T-helper 17 cell (primary cell): ENCODE measurements at regions not wholly inside any gene's neighbourhood (a gene's known extent, or its start where the extent isn't known, plus 50 kb on each side); places are given as distances from the start of the nearest gene placed in this dataset.
A peak's percentile ranks its signal among the peaks of the same experiment; 100 is the strongest.
"Not testable (repeated sequence)": the region's sequence is repeated elsewhere in the genome, so short reads cannot be mapped to it uniquely, and the experiment has no call there.

Experiments
- ATAC-seq: fragments of 150-1000 bp; cut with Tn5 transposase; 2 replicates; pipeline ENCODE4 v1.10.0; 2021; ENCODE audit warnings: mild to moderate bottlenecking, moderate library complexity
- DNase-seq, 3 donors: peaks; one replicate each; pipeline versions ENCODE4 v3.0.0 to v3.0.0-alpha.2; 2020 to 2021
- H3K9me3 ChIP-seq: one replicate; pipeline ENCODE4 v1.7.0; 2013; ENCODE audit warnings: low read length, mild to moderate bottlenecking; ENCODE audit not compliant: control insufficient read depth, poor library complexity, severe bottlenecking
- H3K27ac Mint-ChIP-seq: one replicate; pipeline ENCODE4 v1.8.0; 2022; ENCODE audit warnings: mild to moderate bottlenecking, moderate library complexity, mixed read lengths
- H3K27me3 Mint-ChIP-seq: one replicate; pipeline ENCODE4 v1.8.0; 2022; ENCODE audit warnings: mixed read lengths
- H3K36me3 Mint-ChIP-seq: one replicate; pipeline ENCODE4 v1.8.0; 2022; ENCODE audit warnings: low read depth, mixed read lengths
- H3K4me1 Mint-ChIP-seq: one replicate; pipeline ENCODE4 v1.8.0; 2022; ENCODE audit warnings: mild to moderate bottlenecking, mixed read lengths
- H3K4me3 Mint-ChIP-seq: one replicate; pipeline ENCODE4 v1.8.0; 2022; ENCODE audit warnings: mild to moderate bottlenecking, moderate library complexity, mixed read lengths

DNA sequence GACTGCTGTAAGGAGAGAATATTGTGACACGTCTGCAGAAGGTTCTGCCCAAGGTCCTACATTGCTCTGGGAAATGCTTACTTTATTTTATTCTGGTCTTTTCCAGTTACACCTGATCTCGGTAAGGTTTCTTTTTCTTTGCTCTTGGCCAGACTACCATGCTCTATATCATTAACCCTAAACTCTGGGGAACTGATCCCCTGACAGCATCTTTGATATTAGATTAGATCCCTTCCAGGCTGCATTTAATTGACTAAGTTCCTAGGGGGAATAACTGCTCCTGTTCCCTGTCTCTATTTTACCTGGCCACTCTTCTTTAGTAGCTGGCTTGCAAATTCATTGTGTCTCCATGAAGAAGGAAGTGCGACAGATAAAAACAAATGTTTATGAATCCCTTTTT is 243.5 kb downstream of the MAT2B start:
- Mint-ChIP-seq H3K4me1 (no peaks in the 10 kb centered on the region), H3K27ac (no peak overlapping the region), H3K36me3 (no peaks in the 10 kb centered on the region), H3K27me3 (no peaks in the 10 kb centered on the region), H3K4me3 (no peak overlapping the region)
- ATAC-seq, result no peak
- no peaks in the 10 kb centered on the region for H3K9me3 ChIP-seq
- DNase-seq, result no peak

DNA sequence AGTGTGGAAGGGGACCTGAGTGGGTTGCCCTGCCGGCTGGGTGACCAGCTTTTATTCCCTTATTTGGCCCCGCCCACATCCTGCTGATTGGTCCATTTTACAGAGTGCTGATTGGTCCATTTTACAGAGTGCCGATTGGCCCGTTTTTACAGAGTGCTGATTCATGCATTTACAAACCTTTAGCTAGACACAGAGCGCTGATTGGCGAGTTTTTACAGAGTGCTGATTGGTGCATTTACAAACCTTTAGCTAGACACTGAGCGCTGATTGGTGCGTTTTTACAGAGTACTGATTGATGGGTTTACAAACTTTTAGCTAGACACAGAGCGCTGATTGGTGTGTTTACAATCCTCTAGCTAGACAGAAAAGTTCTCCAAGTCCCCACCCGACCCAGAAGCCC is 245.0 kb downstream of the MAT2B start:
- H3K27me3 Mint-ChIP-seq, H3K4me3 Mint-ChIP-seq, DNase-seq, H3K4me1 Mint-ChIP-seq, H3K36me3 Mint-ChIP-seq, H3K27ac Mint-ChIP-seq, ATAC-seq, H3K9me3 ChIP-seq: not testable (repeated sequence)

DNA sequence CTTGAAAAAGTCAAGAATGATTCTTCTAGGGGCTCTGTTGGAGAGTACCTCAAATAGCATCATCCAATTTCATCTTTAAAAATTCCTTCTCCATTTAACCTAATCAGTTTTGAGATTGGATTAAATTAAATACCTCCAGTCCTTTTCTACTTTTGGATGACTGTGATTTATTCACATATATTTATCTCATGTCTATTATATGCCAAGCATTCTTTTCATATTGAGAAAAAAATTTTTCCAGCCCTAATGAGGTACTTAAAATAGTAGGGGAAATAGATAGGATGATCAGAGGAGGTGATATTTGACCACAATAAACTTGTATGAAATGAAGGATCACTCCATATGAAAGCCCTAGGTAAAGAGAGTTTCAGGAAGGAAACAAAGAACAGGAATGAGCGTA is 250.1 kb downstream of the MAT2B start:
- no peak overlapping the region for H3K4me3 Mint-ChIP-seq
- no peaks in the 10 kb centered on the region for H3K36me3 Mint-ChIP-seq
- H3K4me1 Mint-ChIP-seq, result no peaks in the 10 kb centered on the region
- DNase-seq, result no peak
- H3K27me3 Mint-ChIP-seq, result no peaks in the 10 kb centered on the region
- H3K27ac Mint-ChIP-seq, result no peak overlapping the region
- ATAC-seq, result no peak
- no peaks in the 10 kb centered on the region for H3K9me3 ChIP-seq

DNA sequence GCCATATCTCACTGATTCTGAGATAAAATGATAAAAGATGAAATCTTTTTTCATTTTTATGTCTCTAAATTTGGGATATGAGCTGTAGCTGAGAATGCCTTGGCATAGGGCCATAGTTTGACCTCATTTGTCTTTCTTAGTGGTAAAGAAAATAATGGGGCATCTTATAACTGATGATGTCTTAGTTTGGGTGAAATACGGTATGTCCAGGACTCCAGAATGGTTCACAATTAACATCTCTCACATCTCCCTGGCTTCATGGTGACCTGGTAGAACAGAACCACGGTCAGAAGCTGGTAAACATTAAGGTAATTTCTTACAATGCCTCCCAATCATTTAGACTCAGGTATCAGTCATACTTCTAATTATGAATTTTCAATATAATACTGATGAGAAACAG is 250.8 kb downstream of the MAT2B start:
- Mint-ChIP-seq H3K27me3 (no peaks in the 10 kb centered on the region), H3K4me3 (no peak overlapping the region), H3K4me1 (no peaks in the 10 kb centered on the region), H3K27ac (no peak overlapping the region), H3K36me3 (no peaks in the 10 kb centered on the region)
- DNase-seq, result no peak
- no peak for ATAC-seq
- H3K9me3 ChIP-seq, result no peaks in the 10 kb centered on the region

DNA sequence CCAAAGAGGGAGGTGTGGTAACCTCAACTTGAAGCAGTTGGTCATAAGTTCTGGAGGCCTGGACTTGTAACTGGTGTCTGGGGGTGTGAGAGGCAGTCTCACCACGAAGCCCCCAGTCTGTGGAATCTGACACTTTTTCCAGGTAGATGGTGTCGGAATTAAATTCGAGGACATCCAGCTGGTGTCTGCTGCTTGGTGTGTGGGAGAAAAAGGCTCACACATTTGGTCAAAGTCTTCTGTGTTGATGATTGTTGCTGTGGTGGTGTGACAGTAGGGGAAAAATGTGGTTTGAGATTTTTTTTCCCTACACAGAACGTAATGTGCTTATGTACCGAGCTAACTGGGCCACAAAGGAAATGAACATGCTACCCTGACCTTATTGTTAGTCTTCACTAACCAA is 251.9 kb downstream of the MAT2B start:
- no peaks in the 10 kb centered on the region for H3K4me1 Mint-ChIP-seq
- H3K9me3 ChIP-seq, result no peaks in the 10 kb centered on the region
- ATAC-seq (peak; percentile 65), DNase-seq (no peak)
- no peaks in the 10 kb centered on the region for H3K36me3 Mint-ChIP-seq
- H3K4me3 Mint-ChIP-seq, result no peak overlapping the region
- no peaks in the 10 kb centered on the region for H3K27me3 Mint-ChIP-seq
- peak overlapping the region; percentile 39 for H3K27ac Mint-ChIP-seq

DNA sequence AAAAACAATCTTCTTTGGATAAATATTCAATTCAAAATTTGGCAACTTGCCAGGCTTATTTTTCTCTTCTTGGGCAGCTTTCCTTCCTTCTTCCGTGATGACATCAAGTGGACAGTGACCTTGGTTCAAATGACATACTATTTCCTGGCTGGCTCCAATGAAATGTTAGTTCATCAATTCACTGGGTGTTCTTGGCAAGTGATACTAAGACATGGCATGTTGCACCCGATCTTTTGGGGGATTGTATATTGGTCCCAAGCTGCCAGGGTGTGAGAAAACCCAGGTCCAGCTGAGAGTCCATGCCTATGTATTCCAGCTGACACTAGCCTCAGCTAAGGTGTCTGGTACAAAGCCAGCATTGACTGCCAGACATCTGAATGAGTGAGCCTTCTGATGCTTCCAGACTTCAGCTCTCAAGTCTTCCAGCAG is 252.9 kb downstream of the MAT2B start:
- Mint-ChIP-seq H3K36me3 (no peaks in the 10 kb centered on the region), H3K27ac (no peak overlapping the region), H3K27me3 (no peaks in the 10 kb centered on the region), H3K4me1 (no peaks in the 10 kb centered on the region), H3K4me3 (no peak overlapping the region)
- ATAC-seq, result no peak
- DNase-seq, result no peak
- no peaks in the 10 kb centered on the region for H3K9me3 ChIP-seq

DNA sequence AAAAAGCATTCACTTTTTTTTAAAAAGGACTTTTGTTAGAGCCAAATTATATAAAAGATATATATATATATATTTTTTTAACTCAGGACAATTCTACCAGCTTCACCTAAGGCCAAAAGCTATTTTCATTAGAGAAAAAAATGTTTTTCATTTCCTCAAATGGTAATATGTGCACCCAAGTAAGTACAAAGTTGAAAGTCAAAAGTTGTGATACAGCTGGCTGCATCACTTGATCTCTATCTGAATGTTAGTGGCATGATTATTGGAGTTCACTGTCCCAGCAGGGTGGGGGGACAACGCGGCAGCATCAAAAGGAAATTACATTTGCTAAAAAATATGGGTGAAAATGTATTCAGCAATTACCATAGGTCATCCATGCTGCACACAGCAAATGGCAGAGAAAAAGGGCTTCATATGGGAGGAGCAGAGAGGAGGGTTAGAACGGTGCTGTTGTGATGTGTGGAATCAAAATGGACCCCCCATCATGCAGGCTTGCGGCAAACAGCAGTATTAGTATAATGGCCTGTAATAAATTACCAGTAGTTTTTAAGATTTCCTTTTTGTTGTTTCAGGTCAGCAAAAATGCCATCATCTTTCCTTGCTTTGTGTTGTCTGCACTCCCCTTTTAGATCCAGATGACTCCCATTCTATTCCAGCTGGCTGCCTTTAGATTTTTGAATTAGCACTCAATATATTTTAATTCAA is 253.7 kb downstream of the MAT2B start:
- ATAC-seq, result no peak

DNA sequence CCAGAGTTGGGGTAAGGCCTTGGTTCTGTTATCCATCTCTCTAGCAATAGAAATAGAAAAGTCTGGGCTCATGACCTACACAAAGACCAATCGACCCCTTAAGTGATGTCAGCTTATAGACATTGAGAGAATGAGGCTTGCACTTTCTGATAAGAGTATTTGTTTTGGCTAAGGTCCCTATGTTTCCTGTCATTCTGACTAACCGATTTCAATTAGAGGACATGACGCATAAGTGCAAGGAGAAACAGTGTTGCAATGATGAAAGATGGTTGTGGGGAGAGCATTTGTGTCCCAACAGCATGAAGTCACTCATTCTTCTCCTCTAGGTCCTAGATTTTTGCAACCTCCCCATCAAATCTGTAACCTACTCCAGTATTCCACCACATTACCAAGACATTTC is 255.1 kb downstream of the MAT2B start:
- Mint-ChIP-seq H3K27me3 (no peaks in the 10 kb centered on the region), H3K36me3 (no peaks in the 10 kb centered on the region), H3K4me1 (no peaks in the 10 kb centered on the region), H3K27ac (no peak overlapping the region), H3K4me3 (no peak overlapping the region)
- H3K9me3 ChIP-seq, result no peaks in the 10 kb centered on the region
- ATAC-seq (no peak), DNase-seq (no peak)

More for the DNA sequence above, 253.7 kb downstream of the MAT2B start:
- no peaks in the 10 kb centered on the region for H3K36me3 Mint-ChIP-seq
- no peak for DNase-seq
- no peaks in the 10 kb centered on the region for H3K4me1 Mint-ChIP-seq
- no peak overlapping the region for H3K27ac Mint-ChIP-seq
- no peaks in the 10 kb centered on the region for H3K9me3 ChIP-seq
- H3K4me3 Mint-ChIP-seq, result no peak overlapping the region
- H3K27me3 Mint-ChIP-seq, result no peaks in the 10 kb centered on the region

DNA sequence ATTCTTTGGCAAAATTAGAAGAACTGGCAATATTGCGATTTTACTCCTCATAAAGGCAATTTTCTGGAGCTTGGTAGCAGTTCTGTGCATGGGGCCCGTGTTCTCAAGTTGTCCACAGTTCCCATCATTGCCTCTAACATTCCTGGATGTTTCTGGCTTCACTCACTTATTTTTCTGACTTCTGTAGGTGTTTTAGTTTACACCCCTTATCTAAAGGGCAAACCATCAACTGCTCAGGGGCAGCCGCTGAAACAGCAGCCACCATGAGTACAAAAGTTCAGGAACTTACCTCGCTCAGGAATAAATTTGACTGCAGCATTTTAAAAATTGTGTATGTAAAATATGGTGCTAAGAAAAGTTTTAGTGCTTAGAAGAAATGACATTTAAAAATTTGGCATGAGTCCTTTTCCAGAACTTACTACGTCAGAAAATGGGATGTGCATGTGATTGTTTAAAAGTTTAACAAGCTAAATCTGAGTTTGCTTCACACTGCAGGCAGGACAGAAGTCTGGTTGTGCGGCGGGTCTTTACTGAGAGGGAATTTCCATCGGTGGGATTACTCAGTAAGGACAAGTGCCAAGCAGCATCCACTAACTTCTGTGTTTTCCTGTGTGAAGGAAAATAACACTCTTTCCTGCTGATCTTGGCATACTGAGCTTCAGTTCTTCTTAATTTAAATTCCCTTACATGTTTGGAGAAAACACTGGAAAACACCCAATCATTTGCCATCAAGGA is 261.7 kb downstream of the MAT2B start:
- no peaks in the 10 kb centered on the region for H3K4me1 Mint-ChIP-seq

DNA sequence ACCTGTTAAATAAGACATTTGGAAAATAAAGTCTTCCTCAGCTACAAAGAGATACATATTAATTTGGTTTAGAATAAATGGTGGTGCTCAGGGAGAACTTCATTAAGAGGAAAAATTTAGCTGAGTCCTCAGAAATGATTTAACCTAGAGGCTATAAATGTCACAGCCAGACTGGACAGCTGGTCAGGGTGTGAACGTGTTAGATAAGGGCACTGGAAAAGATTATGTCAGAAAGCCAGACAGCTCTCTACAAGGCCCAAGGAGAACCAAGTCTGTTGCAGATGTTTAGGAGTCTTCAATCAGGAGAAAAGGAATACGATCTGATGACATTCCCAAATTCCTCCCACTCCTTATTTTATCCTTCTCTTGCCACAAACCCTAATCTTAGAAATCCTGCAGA is 265.2 kb downstream of the MAT2B start:
- no peak for ATAC-seq
- no peak overlapping the region for H3K4me3 Mint-ChIP-seq

More for the DNA sequence above, 261.7 kb downstream of the MAT2B start:
- ATAC-seq (no peak), DNase-seq (no peak)
- H3K9me3 ChIP-seq, result no peaks in the 10 kb centered on the region
- Mint-ChIP-seq H3K36me3 (no peaks in the 10 kb centered on the region), H3K27ac (no peak overlapping the region), H3K4me3 (no peak overlapping the region), H3K27me3 (no peaks in the 10 kb centered on the region)

DNA sequence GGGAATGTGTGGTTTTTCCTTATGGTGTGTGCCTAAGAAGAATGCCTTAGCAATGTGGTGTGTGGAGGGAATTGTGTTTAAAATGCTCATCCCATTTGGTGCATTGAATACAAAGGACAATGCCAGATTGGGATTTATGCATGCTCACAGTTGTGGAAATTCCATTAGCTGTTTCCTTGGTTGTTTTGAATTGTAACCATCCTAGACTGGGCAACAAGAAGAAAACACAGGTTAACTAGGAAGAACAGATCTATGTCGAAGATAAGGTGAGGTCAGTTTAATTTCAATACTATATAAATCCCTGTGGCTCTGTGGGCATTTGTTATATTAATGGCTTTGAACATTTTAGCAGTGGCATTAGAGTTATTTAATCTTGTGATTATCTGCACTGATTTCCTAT is 266.8 kb downstream of the MAT2B start:
- no peaks in the 10 kb centered on the region for H3K9me3 ChIP-seq
- DNase-seq (no peak), ATAC-seq (no peak)
- Mint-ChIP-seq H3K4me3 (no peak overlapping the region), H3K4me1 (no peaks in the 10 kb centered on the region), H3K27me3 (no peaks in the 10 kb centered on the region), H3K27ac (no peak overlapping the region), H3K36me3 (no peaks in the 10 kb centered on the region)

More for the DNA sequence above, 265.2 kb downstream of the MAT2B start:
- Mint-ChIP-seq H3K27ac (no peak overlapping the region), H3K4me1 (no peaks in the 10 kb centered on the region), H3K36me3 (no peaks in the 10 kb centered on the region), H3K27me3 (no peaks in the 10 kb centered on the region)
- no peak for DNase-seq
- no peaks in the 10 kb centered on the region for H3K9me3 ChIP-seq

DNA sequence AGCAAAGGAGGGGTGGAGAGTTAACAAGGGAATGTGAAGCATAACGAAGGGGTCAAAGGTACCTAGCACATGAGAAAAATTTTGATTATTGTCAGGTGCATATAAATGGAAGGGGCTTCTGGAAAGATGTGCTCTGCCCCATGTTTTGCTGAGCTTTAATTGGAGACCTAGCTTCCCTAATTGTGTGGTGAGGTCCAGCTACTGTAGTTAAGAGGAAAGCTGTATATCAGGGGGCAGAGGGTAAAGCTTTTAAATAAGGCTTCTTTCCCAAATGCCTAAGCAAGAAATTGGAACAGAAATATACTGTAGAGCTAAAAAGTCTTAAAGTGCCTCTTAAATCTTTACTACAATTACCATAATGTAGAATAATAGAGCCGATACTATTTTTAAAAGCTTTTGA is 267.2 kb downstream of the MAT2B start:
- no peaks in the 10 kb centered on the region for H3K27me3 Mint-ChIP-seq
- no peak for DNase-seq
- no peaks in the 10 kb centered on the region for H3K4me1 Mint-ChIP-seq
- H3K4me3 Mint-ChIP-seq, result no peak overlapping the region
- H3K27ac Mint-ChIP-seq, result no peak overlapping the region
- no peaks in the 10 kb centered on the region for H3K36me3 Mint-ChIP-seq
- no peaks in the 10 kb centered on the region for H3K9me3 ChIP-seq
- ATAC-seq, result no peak

DNA sequence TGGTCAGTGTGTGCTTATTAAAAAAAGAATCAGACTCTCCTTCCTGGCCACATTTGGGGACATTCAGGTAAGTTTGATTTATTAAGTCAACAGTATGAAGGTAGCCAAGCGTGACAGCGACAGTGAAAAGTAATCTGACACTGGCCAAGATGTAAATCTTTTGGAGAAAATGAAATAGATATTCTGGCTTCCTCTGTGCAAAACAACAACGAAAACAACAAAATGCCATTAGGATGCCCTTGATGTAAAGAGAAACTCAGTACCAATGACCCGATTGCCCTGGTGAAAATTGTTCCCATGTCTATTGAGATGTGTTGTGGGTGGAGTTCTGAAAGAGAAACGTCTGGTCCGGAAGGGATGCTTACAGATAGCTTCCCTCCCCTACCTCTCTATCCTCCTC is 267.8 kb downstream of the MAT2B start:
- no peak for ATAC-seq
- no peaks in the 10 kb centered on the region for H3K27me3 Mint-ChIP-seq
- DNase-seq, result no peak
- H3K27ac Mint-ChIP-seq, result no peak overlapping the region
- no peak overlapping the region for H3K4me3 Mint-ChIP-seq
- no peaks in the 10 kb centered on the region for H3K9me3 ChIP-seq
- no peaks in the 10 kb centered on the region for H3K4me1 Mint-ChIP-seq
- H3K36me3 Mint-ChIP-seq, result no peaks in the 10 kb centered on the region

DNA sequence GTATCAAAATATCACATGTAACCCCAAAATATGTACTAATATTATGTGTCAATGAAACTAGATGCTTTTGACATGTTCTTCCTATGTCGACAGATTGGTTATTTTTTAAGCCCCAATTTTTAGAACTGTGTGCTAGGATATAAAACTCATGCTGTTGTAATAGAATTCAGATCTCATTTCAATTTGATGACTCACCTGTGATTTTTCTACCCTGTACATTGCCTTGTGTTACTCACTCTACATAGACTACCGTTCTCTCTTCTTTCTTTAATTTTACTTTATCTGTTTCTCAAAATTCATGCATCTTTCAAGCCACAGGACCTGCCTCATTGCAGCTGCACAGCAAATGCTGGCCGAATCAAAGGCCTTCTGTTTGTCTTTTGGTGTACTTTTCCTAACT is 284.5 kb downstream of the MAT2B start:
- Mint-ChIP-seq H3K36me3 (no peaks in the 10 kb centered on the region), H3K4me1 (no peaks in the 10 kb centered on the region), H3K27ac (no peak overlapping the region), H3K27me3 (no peaks in the 10 kb centered on the region), H3K4me3 (no peak overlapping the region)
- no peaks in the 10 kb centered on the region for H3K9me3 ChIP-seq
- ATAC-seq, result no peak
- no peak for DNase-seq
